GM12878 (cell line): ENCODE measurements at regions not wholly inside any gene's neighbourhood (a gene's known extent, or its start where the extent isn't known, plus 50 kb on each side); places are given as distances from the start of the nearest gene placed in this dataset.

Experiments used
- ATAC-seq: fragments of 200-7000 bp; cut with Tn5 transposase; 3 replicates; pipeline ENCODE4 v1.9.1; 2020; ENCODE audit warnings: mild to moderate bottlenecking, moderate library complexity
- BruUV-seq: library from RNA; stranded (reverse); fragments of 400-500 nt; replicated peaks from 2 replicates; lab custom pipeline; 2021; lab: Mats Ljungman, UMichigan
- CTCF ChIA-PET: fragments of 300-600 bp; sonication (Branson Sonifier 250); formaldehyde crosslinking; extraction: SDS; loops from one replicate; lab custom pipeline; 2021; ENCODE audit warnings: inconsistent platforms; lab: Yijun Ruan, JAX
- POLR2A ChIA-PET: fragments of 350-600 bp; formaldehyde crosslinking; extraction: SDS; loops from one replicate; lab custom pipeline; 2021; ENCODE audit warnings: inconsistent platforms; lab: Charles Lee
- RAD21 ChIA-PET: fragments of 300-600 bp; sonication (Branson Sonifier 250); formaldehyde crosslinking; loops from one replicate; lab custom pipeline; 2023; ENCODE audit warnings: antibody characterized with exemption; ENCODE audit not compliant: unreplicated experiment; lab: Charles Lee
- SMC1A ChIA-PET: fragments of 300-600 bp; sonication (Branson Sonifier 250); formaldehyde crosslinking; loops from one replicate; lab custom pipeline; 2023; ENCODE audit not compliant: unreplicated experiment, uncharacterized antibody; lab: Charles Lee
- DNase-seq: peaks from one replicate; pipeline ENCODE4 v3.0.0-alpha.2; 2011; ENCODE audit warnings: low read depth, low spot score
- FAIRE-seq: peaks from 3 replicates; lab custom pipeline; 2011; peaks lifted over from hg19 to GRCh38; lab: Jason Lieb, UNC
- H2AFZ ChIP-seq: 2 replicates; pipeline ENCODE4 v1.6.0; 2011; ENCODE audit warnings: low read depth, low read length, control low read depth; ENCODE audit not compliant: control insufficient read depth
- H3K27ac ChIP-seq: 2 replicates; pipeline ENCODE4 v1.5.1; 2011; ENCODE audit warnings: control low read depth; ENCODE audit not compliant: control insufficient read depth, insufficient read depth
- H3K27me3 ChIP-seq, 2 experiments: replicated peaks in 1 of 2; 2 replicates each; pipeline versions ENCODE4 v1.6.0 to v1.6.1; 2011; ENCODE audit warnings: low read length in 1 of 2; ENCODE audit not compliant: control insufficient read depth in 2 of 2, insufficient read depth in 2 of 2
- H3K36me3 ChIP-seq, 2 experiments: 2 replicates each; pipeline ENCODE4 v1.5.1; 2011; ENCODE audit warnings: low read length in 1 of 2; ENCODE audit not compliant: control insufficient read depth in 2 of 2, insufficient read depth in 2 of 2
- H3K4me1 ChIP-seq: 2 replicates; pipeline ENCODE4 v1.6.1; 2011; ENCODE audit warnings: mild to moderate bottlenecking, low read length, moderate library complexity, mixed read lengths; ENCODE audit not compliant: control insufficient read depth, insufficient read depth
- H3K4me2 ChIP-seq: 2 replicates; pipeline ENCODE4 v1.6.0; 2011; ENCODE audit warnings: control low read depth; ENCODE audit not compliant: control insufficient read depth, insufficient read depth
- H3K4me3 ChIP-seq: fragments of 200-600 bp; sonication (generic); 2 replicates; pipeline ENCODE4 v1.5.1; 2016
- H3K79me2 ChIP-seq: 2 replicates; pipeline ENCODE4 v1.6.0; 2011; ENCODE audit warnings: low read length; ENCODE audit not compliant: control insufficient read depth, insufficient read depth
- H3K9ac ChIP-seq: 2 replicates; pipeline ENCODE4 v1.8.0; 2011; ENCODE audit warnings: low read length, control low read depth, mixed read lengths; ENCODE audit not compliant: control insufficient read depth, insufficient read depth
- H3K9me3 ChIP-seq: replicated peaks from 3 replicates; pipeline ENCODE4 v1.5.1; 2011; ENCODE audit warnings: mild to moderate bottlenecking, low read length; ENCODE audit not compliant: control insufficient read depth, insufficient read depth
- H4K20me1 ChIP-seq: 2 replicates; pipeline ENCODE4 v1.6.0; 2011; ENCODE audit not compliant: control insufficient read depth, insufficient read depth
- CBX3 ChIP-seq: fragments of 200-600 bp; sonication (generic); IDR thresholded peaks from 2 replicates; pipeline ENCODE4 v1.6.1; 2016; ENCODE audit warnings: low read depth, borderline replicate concordance
- EED ChIP-seq: sonication (generic); IDR thresholded peaks from 2 replicates; pipeline ENCODE4 v1.6.1; 2016; ENCODE audit warnings: antibody characterized with exemption, low read depth
- EGR1 ChIP-seq, 2 experiments: IDR thresholded peaks; 1 replicate in 1 of 2; 2 replicates in 1 of 2; pipeline ENCODE4 v1.6.1; 2011 to 2012; ENCODE audit warnings: low read depth in 2 of 2, low read length in 2 of 2, borderline replicate concordance in 1 of 2, mild to moderate bottlenecking in 1 of 2, moderate library complexity in 1 of 2
- NR2C1 ChIP-seq: fragments of 450-650 bp; IDR thresholded peaks from 2 replicates; pipeline ENCODE4 v1.6.1; 2017; ENCODE audit warnings: antibody characterized with exemption, mild to moderate bottlenecking, moderate library complexity
- RFX5 ChIP-seq: IDR thresholded peaks from 2 replicates; pipeline ENCODE4 v1.6.1; 2011; ENCODE audit warnings: low read depth, low read length, improper control_type of control experiment
- ZNF592 ChIP-seq: fragments of 450-650 bp; IDR thresholded peaks from 2 replicates; pipeline ENCODE4 v1.6.1; 2017; ENCODE audit warnings: mild to moderate bottlenecking, moderate library complexity
- WGBS: methylation state at CpG from one replicate; pipeline ENCODE4 v1.1.6; 2016; ENCODE audit warnings: low lambda C conversion rate; ENCODE audit not compliant: insufficient replicate concordance, insufficient coverage; ENCODE audit errors: missing lambda C conversion rate; 5-methylcytosine and 5-hydroxymethylcytosine counted together
- in situ Hi-C: fragments of 300-500 bp; cut with MboI; formaldehyde crosslinking; loops from 9 replicates; pipeline ENCODE4 v1.14.3; 2018; ENCODE audit warnings: mixed read lengths
- intact Hi-C: fragments of 100-400 bp; cut with micrococcal nuclease; formaldehyde crosslinking; loops from one replicate; pipeline ENCODE4 v1.14.2; 2022; ENCODE audit not compliant: unreplicated experiment

DNA sequence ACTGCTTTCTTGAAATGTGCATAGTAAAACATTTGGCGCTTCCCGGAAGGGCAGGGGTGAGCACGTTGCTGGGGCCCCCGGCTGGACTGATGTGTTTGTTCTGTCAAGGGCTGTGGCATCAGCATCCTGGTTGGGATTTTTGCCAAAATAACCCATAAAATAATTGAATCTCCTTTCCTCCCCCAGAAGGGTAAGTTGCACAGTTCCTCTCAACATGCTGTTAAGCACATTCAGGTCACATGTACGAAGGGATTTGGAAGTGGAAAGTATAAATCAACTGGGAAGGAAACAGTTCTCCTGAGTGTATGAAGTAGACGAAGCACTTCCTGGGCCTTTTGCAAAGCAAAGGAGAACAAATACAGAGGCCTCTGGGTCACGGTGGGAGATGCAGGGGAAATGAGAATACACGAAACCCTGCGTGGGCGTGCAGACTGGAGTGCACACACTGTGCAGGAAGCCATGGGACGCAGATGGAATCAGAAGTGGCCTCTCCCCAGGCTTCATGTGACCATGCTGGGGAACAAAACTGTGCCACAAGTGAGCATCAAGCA, 183.9 kb downstream of the LPIN1 start:
- ChIA-PET SMC1A (interaction anchor here (1.3 kb wide), 1 partner anchor 15 kb away, joined by 4 read pairs; no protein-coding TSS in a partner anchor), POLR2A (no interaction called here), RAD21 (no interaction called here), CTCF (no interaction called here)
- Histone ChIP-seq H3K27ac (no peak overlapping the region), H3K4me2 (no peak overlapping the region), H3K36me3 (peaks cover 5 to 17% of the 10 kb centered on the region in 2 experiments; a peak in 3 of 4 replicates), H3K9ac (no peak overlapping the region), H4K20me1 (no peaks in the 10 kb centered on the region), H3K27me3 (no peaks in the 10 kb centered on the region), H3K79me2 (peaks cover 3% of the 10 kb centered on the region; the same call in 1 of the 2 replicates), H3K4me3 (no peak overlapping the region), H2AFZ (no peak overlapping the region), H3K9me3 (peaks cover 2% of the 10 kb centered on the region; the same call in 2 of the 3 replicates), H3K4me1 (peaks cover 14% of the 10 kb centered on the region)
- no peak for FAIRE-seq
- 68% methylated on average over 11 of the region's 11 CpGs for WGBS
- BruUV-seq: no TSS peak
- peak; percentile 18; the same call in 1 of the 3 replicates for ATAC-seq
- peak in 1 of 2 experiments; percentile 57; a peak in 1 of 3 replicates for TF ChIP-seq EGR1 (IDR thresholded peaks at IDR 0.05; ENCODE audit: borderline replicate concordance in 1 of 2, low read depth in 2 of 2, low read length in 2 of 2)
- no peak for TF ChIP-seq CBX3
- TF ChIP-seq EED: peak; percentile 28; the same call in 1 of the 2 replicates
- TF ChIP-seq NR2C1: no peak
- no peak for TF ChIP-seq RFX5
- TF ChIP-seq ZNF592: no peak
- intact Hi-C loops: no loop called here
- in situ Hi-C loops: no loop called here
- DNase-seq: no peak
